ENCODE measurements at regions not wholly inside any gene's neighbourhood (a gene's known extent, or its start where the extent isn't known, plus 50 kb on each side); places are given as distances from the start of the nearest gene placed in this dataset.

DNA sequence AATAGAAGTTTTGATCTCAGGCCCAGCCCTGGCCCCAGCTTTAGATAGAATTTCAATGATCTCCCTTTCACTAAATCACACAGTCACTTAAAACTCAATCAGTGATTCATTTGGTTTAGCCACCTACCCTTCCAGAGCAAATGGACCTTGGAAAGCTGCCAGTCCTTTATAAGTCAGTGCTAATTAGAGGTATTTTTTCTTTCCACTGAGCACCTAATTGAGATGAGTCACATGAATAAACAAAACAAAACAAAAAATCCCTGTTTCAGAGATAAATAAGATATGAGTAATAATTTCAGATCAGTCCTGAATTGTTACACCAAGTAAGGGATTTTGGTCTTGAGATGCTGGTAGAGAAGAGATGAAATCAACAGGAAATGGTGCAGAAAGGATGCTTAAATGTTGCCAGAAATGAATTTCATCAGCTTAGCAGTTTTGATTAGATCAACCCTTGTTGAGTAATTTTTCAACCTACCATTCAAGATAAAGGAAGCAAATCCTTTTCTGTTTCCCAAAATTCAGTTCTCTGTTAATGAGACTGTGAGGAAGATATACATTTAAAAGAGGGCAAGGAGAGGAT, 352.0 kb upstream of the COL8A1 start:
- H3T11ph ChIP-seq (ENCODE audit: low read length) = no peak overlapping the region
- no peak overlapping the region for H2BK15ac ChIP-seq (ENCODE audit: low read depth, low read length)
- Mint-ChIP-seq H3K36me3 (ENCODE audit: insufficient read depth in 1 of 3, low read depth in 3 of 3) (peaks cover 3 to 5% (median 3%) of the 10 kb centered on the region in 3 experiments; a peak in 5 of 7 replicates), H3K9me3 (peaks cover 6% of the 10 kb centered on the region in 2 experiments; a peak in 4 of 5 replicates), H3K4me1 (no peaks in the 10 kb centered on the region), H3K27ac (no peak overlapping the region), H3K4me3 (no peak overlapping the region), H3K27me3 (ENCODE audit: low read depth) (no peaks in the 10 kb centered on the region; the same call in 1 of the 2 replicates)
- H3K23ac ChIP-seq (ENCODE audit: insufficient read length, low read depth, low read length) = no peak overlapping the region
- H3K27ac ChIP-seq (ENCODE audit: insufficient read length, low read depth, low read length) = no peak overlapping the region
- H2BK12ac ChIP-seq (ENCODE audit: insufficient read length, low read depth, low read length) = no peak overlapping the region
- H3K79me2 ChIP-seq (ENCODE audit: insufficient read depth, low read length) = no peaks in the 10 kb centered on the region
- H3K4ac ChIP-seq (ENCODE audit: low read depth, low read length) = no peak overlapping the region
- H4K8ac ChIP-seq (replicated peaks; ENCODE audit: insufficient read length, low read depth, low read length) = no peak overlapping the region
- TF ChIP-seq, protein P1, sequence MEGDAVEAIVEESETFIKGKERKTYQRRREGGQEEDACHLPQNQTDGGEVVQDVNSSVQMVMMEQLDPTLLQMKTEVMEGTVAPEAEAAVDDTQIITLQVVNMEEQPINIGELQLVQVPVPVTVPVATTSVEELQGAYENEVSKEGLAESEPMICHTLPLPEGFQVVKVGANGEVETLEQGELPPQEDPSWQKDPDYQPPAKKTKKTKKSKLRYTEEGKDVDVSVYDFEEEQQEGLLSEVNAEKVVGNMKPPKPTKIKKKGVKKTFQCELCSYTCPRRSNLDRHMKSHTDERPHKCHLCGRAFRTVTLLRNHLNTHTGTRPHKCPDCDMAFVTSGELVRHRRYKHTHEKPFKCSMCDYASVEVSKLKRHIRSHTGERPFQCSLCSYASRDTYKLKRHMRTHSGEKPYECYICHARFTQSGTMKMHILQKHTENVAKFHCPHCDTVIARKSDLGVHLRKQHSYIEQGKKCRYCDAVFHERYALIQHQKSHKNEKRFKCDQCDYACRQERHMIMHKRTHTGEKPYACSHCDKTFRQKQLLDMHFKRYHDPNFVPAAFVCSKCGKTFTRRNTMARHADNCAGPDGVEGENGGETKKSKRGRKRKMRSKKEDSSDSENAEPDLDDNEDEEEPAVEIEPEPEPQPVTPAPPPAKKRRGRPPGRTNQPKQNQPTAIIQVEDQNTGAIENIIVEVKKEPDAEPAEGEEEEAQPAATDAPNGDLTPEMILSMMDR (conservative IDR thresholded peaks at IDR 0.05) = no peak
- DNase-seq = no peak
- no peak overlapping the region for H3K56ac ChIP-seq (ENCODE audit: insufficient read length, low read depth, low read length)
- no peaks in the 10 kb centered on the region for H3K4me1 ChIP-seq (ENCODE audit: insufficient read depth, low read length)
- no peak overlapping the region for H2BK20ac ChIP-seq (ENCODE audit: low read depth, low read length, poor library complexity, severe bottlenecking)
- H4K20me1 ChIP-seq (ENCODE audit: control insufficient read depth, insufficient read depth, insufficient read length) = no peaks in the 10 kb centered on the region
- H3K27me3 ChIP-seq (ENCODE audit: insufficient read depth, low read length) = no peaks in the 10 kb centered on the region
- H2AFZ ChIP-seq (ENCODE audit: low read length) = no peak overlapping the region
- H3K4me2 ChIP-seq (ENCODE audit: insufficient read depth, insufficient read length, low read length) = no peak overlapping the region
- H2BK5ac ChIP-seq (ENCODE audit: insufficient read length, low read length) = no peak overlapping the region
- no peak overlapping the region for H3K9ac ChIP-seq (ENCODE audit: extremely low read depth, insufficient read length, low read length)
- H2BK120ac ChIP-seq (ENCODE audit: low read depth, low read length, poor library complexity, severe bottlenecking) = no peak overlapping the region
- no peak overlapping the region for H3K14ac ChIP-seq (ENCODE audit: insufficient read depth, low read length)
- H4K5ac ChIP-seq (ENCODE audit: insufficient read length, low read depth, low read length) = no peak overlapping the region
- no peaks in the 10 kb centered on the region for H3K79me1 ChIP-seq (ENCODE audit: insufficient read depth, low read depth, low read length, poor library complexity, severe bottlenecking)
- H4K91ac ChIP-seq (ENCODE audit: insufficient read length, low read depth, low read length) = no peak overlapping the region
- no peak overlapping the region for H3K18ac ChIP-seq (ENCODE audit: insufficient read length, low read depth, low read length)
- H3K9me3 ChIP-seq (ENCODE audit: control insufficient read depth, low read depth, low read length) = no peaks in the 10 kb centered on the region
- no peak overlapping the region for H2AK5ac ChIP-seq (ENCODE audit: insufficient read length, low read length)
- H3K23me2 ChIP-seq (ENCODE audit: insufficient read length, low read depth, low read length, poor library complexity, severe bottlenecking) = no peaks in the 10 kb centered on the region
